ENCODE measurements at regions not wholly inside any gene's neighbourhood (a gene's known extent, or its start where the extent isn't known, plus 50 kb on each side); places are given as distances from the start of the nearest gene placed in this dataset.

DNA sequence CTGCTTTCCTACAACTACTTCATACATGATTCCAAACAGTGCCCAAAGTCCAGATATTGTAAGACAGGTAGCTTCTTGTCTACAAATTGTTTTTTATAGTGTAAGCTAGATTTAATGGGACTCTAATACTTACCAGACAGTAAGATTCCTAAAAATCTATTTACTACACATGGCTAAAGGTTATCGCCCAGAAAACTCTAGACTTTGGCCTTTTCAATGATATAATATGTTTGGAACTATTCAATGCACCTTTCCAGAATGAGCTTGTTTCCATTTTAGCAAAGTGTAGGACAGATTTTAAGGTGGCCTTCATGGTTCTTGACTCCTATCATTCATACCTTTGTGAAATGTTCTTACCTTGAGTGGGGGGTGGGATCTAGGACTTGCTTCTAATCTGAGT lies 951.0 kb downstream of the SORCS1 start:
- no peak overlapping the region for H3K4me3 ChIP-seq
- intact Hi-C loops (cut with DNase I), result no loop called here
- TF ChIP-seq POLR2A (IDR thresholded peaks at IDR 0.05), result no peak
- TF ChIP-seq, protein P1, sequence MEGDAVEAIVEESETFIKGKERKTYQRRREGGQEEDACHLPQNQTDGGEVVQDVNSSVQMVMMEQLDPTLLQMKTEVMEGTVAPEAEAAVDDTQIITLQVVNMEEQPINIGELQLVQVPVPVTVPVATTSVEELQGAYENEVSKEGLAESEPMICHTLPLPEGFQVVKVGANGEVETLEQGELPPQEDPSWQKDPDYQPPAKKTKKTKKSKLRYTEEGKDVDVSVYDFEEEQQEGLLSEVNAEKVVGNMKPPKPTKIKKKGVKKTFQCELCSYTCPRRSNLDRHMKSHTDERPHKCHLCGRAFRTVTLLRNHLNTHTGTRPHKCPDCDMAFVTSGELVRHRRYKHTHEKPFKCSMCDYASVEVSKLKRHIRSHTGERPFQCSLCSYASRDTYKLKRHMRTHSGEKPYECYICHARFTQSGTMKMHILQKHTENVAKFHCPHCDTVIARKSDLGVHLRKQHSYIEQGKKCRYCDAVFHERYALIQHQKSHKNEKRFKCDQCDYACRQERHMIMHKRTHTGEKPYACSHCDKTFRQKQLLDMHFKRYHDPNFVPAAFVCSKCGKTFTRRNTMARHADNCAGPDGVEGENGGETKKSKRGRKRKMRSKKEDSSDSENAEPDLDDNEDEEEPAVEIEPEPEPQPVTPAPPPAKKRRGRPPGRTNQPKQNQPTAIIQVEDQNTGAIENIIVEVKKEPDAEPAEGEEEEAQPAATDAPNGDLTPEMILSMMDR (IDR thresholded peaks at IDR 0.05), result no peak
- no peak for DNase-seq
- no peaks in the 10 kb centered on the region for H3K9me3 ChIP-seq (replicated peaks in 1 of 3)
- no peaks in the 10 kb centered on the region for H3K36me3 ChIP-seq (replicated peaks in 1 of 2)
- no peak overlapping the region for H3K27ac ChIP-seq
- no peaks in the 10 kb centered on the region for H3K4me1 ChIP-seq (replicated peaks in 1 of 2)
- WGBS, 4 donors, result 87 to 90% (median 89%) methylated on average over 1 of the region's 1 CpG
- H3K27me3 ChIP-seq, result no peaks in the 10 kb centered on the region

DNA sequence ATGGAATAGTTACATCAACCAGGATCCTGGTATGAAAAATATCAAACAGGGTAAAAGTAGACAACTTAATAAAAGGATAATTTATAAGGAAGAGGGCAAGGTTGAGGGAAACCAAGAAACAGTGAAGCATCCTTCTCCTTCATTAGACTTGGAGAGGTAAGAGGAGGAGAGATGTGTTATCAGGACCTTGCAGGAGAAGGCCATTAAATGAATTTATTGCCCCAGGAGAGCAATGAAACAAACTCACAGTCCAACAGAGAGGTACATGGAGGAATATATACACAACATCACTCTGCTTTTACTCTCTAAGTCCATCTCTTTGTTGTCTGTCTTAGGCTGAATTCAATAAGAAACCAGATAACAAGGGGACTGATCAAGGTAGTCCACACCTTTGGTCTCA lies 966.2 kb downstream of the SORCS1 start:
- Histone ChIP-seq H3K9me3 (replicated peaks in 1 of 3) (no peaks in the 10 kb centered on the region), H3K36me3 (replicated peaks in 1 of 2) (no peaks in the 10 kb centered on the region), H3K27ac (no peak overlapping the region), H3K27me3 (no peaks in the 10 kb centered on the region), H3K4me1 (replicated peaks in 1 of 2) (no peaks in the 10 kb centered on the region), H3K4me3 (no peak overlapping the region)
- intact Hi-C loops (cut with DNase I), result no loop called here
- TF ChIP-seq POLR2A (IDR thresholded peaks at IDR 0.05), result no peak
- TF ChIP-seq, protein P1 (IDR thresholded peaks at IDR 0.05), result no peak
- DNase-seq, result no peak

DNA sequence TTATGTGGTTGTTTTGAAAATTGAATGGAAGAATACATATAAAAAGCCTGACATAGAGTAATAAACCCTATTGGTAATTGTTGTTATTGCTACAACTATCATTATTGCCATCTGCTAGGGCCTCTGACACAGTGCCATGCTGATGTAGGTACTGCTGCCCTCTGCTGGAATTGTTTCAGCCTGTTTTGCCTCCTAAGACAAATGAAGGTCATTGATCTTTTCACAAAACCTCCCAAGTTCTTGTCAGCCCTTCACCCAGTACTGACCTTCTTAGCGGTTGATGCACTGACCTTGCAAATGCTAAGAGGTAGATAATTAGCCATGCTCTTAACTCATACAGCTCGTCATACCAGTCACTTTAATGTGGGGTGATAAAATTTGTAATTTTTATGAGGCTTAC lies 975.2 kb downstream of the SORCS1 start:
- DNase-seq, result peak in 6 of 7 donors; percentile 14 to 54 (median 38)
- H3K27ac ChIP-seq, result no peak overlapping the region
- TF ChIP-seq, protein P1 (IDR thresholded peaks at IDR 0.05), result peak in 4 of 6 experiments; percentile 17 to 40 (median 26)
- TF ChIP-seq POLR2A (IDR thresholded peaks at IDR 0.05), result no peak
- no peaks in the 10 kb centered on the region for H3K36me3 ChIP-seq (replicated peaks in 1 of 2)
- H3K4me3 ChIP-seq, result no peak overlapping the region
- intact Hi-C loops (cut with DNase I), result no loop called here
- H3K9me3 ChIP-seq (replicated peaks in 1 of 3), result no peaks in the 10 kb centered on the region
- WGBS, 4 donors, result 15 to 43% (median 27%) methylated on average over 2 of the region's 2 CpGs
- no peaks in the 10 kb centered on the region for H3K27me3 ChIP-seq
- no peaks in the 10 kb centered on the region for H3K4me1 ChIP-seq (replicated peaks in 1 of 2)

DNA sequence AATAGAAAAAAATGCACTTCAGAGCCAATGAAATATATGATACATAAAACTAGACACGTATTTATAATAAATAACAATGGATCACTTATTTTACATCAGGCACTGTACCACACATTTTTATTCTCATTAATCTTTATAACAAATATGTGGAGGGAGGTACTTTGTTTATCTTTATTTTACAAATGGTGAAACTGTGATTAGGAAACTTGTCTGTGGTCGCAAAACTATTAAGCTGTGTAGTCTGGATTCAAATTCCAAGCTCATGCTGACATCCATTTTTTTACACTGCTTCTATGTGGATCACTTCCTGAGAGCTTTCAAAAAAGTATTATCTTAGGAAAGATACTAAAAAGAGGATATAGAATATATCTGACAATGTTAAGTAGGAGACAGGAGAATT lies 978.6 kb downstream of the SORCS1 start:
- DNase-seq, result no peak
- H3K4me1 ChIP-seq (replicated peaks in 1 of 2), result no peaks in the 10 kb centered on the region
- H3K27ac ChIP-seq, result no peak overlapping the region
- WGBS, 4 donors, result 68 to 94% (median 78%) methylated on average over 2 of the region's 2 CpGs
- H3K9me3 ChIP-seq (replicated peaks in 1 of 3), result no peaks in the 10 kb centered on the region
- TF ChIP-seq, protein P1 (IDR thresholded peaks at IDR 0.05), result no peak
- TF ChIP-seq POLR2A (IDR thresholded peaks at IDR 0.05), result no peak
- H3K36me3 ChIP-seq (replicated peaks in 1 of 2), result no peaks in the 10 kb centered on the region
- intact Hi-C loops (cut with DNase I), result no loop called here
- no peak overlapping the region for H3K4me3 ChIP-seq
- H3K27me3 ChIP-seq, result no peaks in the 10 kb centered on the region

Data from adrenal gland (tissue), 9 donors.